Caco-2 (cell line): ENCODE measurements at regions not wholly inside any gene's neighbourhood (a gene's known extent, or its start where the extent isn't known, plus 50 kb on each side); places are given as distances from the start of the nearest gene placed in this dataset.

Experiments used
- BruUV-seq: library from RNA; stranded (reverse); fragments of 400-500 nt; replicated peaks from 2 replicates; lab custom pipeline; 2021; lab: Mats Ljungman, UMichigan
- CTCF ChIA-PET: fragments of 300-600 bp; sonication (Branson Sonifier 250); formaldehyde crosslinking; loops from one replicate; lab custom pipeline; 2022; ENCODE audit warnings: antibody characterized with exemption; lab: Charles Lee
- POLR2A ChIA-PET: fragments of 300-600 bp; sonication (Branson Sonifier 250); formaldehyde crosslinking; loops from one replicate; lab custom pipeline; 2022; ENCODE audit warnings: antibody characterized with exemption; lab: Charles Lee
- DNase-seq, 2 experiments: peaks; one replicate each; pipeline versions ENCODE4 v3.0.0 to v3.0.0-alpha.2; 2020 to 2022
- H3K27me3 ChIP-seq: replicated peaks from 2 replicates; pipeline ENCODE4 v1.6.0; 2011; ENCODE audit warnings: low read length; ENCODE audit not compliant: control insufficient read depth, insufficient read depth
- H3K36me3 ChIP-seq: 2 replicates; pipeline ENCODE4 v1.5.1; 2011; ENCODE audit warnings: low read length; ENCODE audit not compliant: control insufficient read depth, insufficient read depth
- H3K4me1 ChIP-seq: fragments of 250-450 bp; sonication (Bioruptor Pico); 2 replicates; pipeline ENCODE4 v1.5.1; 2020; ENCODE audit warnings: mild to moderate bottlenecking
- H3K4me3 ChIP-seq: 2 replicates; pipeline ENCODE4 v1.5.1; 2011; ENCODE audit warnings: low read depth, mild to moderate bottlenecking, control low read depth, low read length
- H3K9me3 ChIP-seq: fragments of 250-450 bp; sonication (Bioruptor Pico); 2 replicates; pipeline ENCODE4 v1.5.1; 2020; ENCODE audit warnings: mild to moderate bottlenecking, moderate library complexity
- H3K27ac Mint-ChIP-seq: one replicate; pipeline ENCODE4 v1.8.0; 2022; ENCODE audit warnings: mixed read lengths; ENCODE audit not compliant: unreplicated experiment
- H3K27me3 Mint-ChIP-seq: one replicate; pipeline ENCODE4 v1.8.0; 2022; ENCODE audit warnings: mixed read lengths; ENCODE audit not compliant: insufficient read depth, unreplicated experiment
- H3K36me3 Mint-ChIP-seq: one replicate; pipeline ENCODE4 v1.8.0; 2022; ENCODE audit warnings: mild to moderate bottlenecking, mixed read lengths; ENCODE audit not compliant: insufficient read depth, unreplicated experiment
- H3K4me1 Mint-ChIP-seq: one replicate; pipeline ENCODE4 v1.8.0; 2022; ENCODE audit warnings: low read depth, mixed read lengths; ENCODE audit not compliant: unreplicated experiment
- H3K4me3 Mint-ChIP-seq: one replicate; pipeline ENCODE4 v1.8.0; 2022; ENCODE audit warnings: mild to moderate bottlenecking, moderate library complexity, mixed read lengths; ENCODE audit not compliant: unreplicated experiment
- H3K9me3 Mint-ChIP-seq: one replicate; pipeline ENCODE4 v1.8.0; 2022; ENCODE audit warnings: mixed read lengths; ENCODE audit not compliant: unreplicated experiment
- intact Hi-C: fragments of 100-400 bp; cut with micrococcal nuclease; formaldehyde crosslinking; loops from one replicate; pipeline ENCODE4 v1.10.0; 2022; ENCODE audit not compliant: unreplicated experiment
- TF ChIP-seq, protein P1 (sequence below), 2 experiments: fragments of 200-600 bp in 1 of 2; IDR thresholded peaks; 1 replicate in 1 of 2; 2 replicates in 1 of 2; pipeline versions ENCODE4 v1.5.1 to v1.8.0; 2011 to 2022; ENCODE audit warnings: antibody characterized with exemption in 1 of 2, control low read depth in 1 of 2, inconsistent platforms in 1 of 2, low read depth in 1 of 2, low read length in 1 of 2, mild to moderate bottlenecking in 1 of 2, moderate library complexity in 1 of 2; ENCODE audit not compliant: insufficient read depth in 1 of 2, severe bottlenecking in 1 of 2, unreplicated experiment in 1 of 2

- peaks cover 4% of the 10 kb centered on the region for H3K36me3 Mint-ChIP-seq
- H3K36me3 ChIP-seq = no peaks in the 10 kb centered on the region
- BruUV-seq = no TSS peak
- H3K4me1 ChIP-seq = no peaks in the 10 kb centered on the region
- POLR2A ChIA-PET = no interaction called here
- CTCF ChIA-PET = no interaction called here
- no peak overlapping the region for H3K4me3 Mint-ChIP-seq
- no peaks in the 10 kb centered on the region for H3K27me3 Mint-ChIP-seq
- DNase-seq = no peak
- H3K27me3 ChIP-seq = no peaks in the 10 kb centered on the region
- TF ChIP-seq, protein P1, sequence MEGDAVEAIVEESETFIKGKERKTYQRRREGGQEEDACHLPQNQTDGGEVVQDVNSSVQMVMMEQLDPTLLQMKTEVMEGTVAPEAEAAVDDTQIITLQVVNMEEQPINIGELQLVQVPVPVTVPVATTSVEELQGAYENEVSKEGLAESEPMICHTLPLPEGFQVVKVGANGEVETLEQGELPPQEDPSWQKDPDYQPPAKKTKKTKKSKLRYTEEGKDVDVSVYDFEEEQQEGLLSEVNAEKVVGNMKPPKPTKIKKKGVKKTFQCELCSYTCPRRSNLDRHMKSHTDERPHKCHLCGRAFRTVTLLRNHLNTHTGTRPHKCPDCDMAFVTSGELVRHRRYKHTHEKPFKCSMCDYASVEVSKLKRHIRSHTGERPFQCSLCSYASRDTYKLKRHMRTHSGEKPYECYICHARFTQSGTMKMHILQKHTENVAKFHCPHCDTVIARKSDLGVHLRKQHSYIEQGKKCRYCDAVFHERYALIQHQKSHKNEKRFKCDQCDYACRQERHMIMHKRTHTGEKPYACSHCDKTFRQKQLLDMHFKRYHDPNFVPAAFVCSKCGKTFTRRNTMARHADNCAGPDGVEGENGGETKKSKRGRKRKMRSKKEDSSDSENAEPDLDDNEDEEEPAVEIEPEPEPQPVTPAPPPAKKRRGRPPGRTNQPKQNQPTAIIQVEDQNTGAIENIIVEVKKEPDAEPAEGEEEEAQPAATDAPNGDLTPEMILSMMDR (IDR thresholded peaks at IDR 0.05; ENCODE audit: insufficient read depth in 1 of 2, low read depth in 1 of 2, low read length in 1 of 2, severe bottlenecking in 1 of 2, unreplicated experiment in 1 of 2) = no peak
- no peak overlapping the region for H3K27ac Mint-ChIP-seq
- no peaks in the 10 kb centered on the region for H3K9me3 Mint-ChIP-seq
- no peaks in the 10 kb centered on the region for H3K9me3 ChIP-seq
- H3K4me1 Mint-ChIP-seq = no peaks in the 10 kb centered on the region
- no peak overlapping the region for H3K4me3 ChIP-seq
- intact Hi-C loops = no loop called here
Measured at GRCh38 chr1:56149761-56150160, 429.6 kb downstream of the PLPP3 start.

- no peaks in the 10 kb centered on the region for H3K27me3 ChIP-seq
- H3K36me3 Mint-ChIP-seq = peaks cover 4% of the 10 kb centered on the region
- ChIA-PET CTCF (no interaction called here), POLR2A (no interaction called here)
- H3K4me3 Mint-ChIP-seq = no peak overlapping the region
- H3K9me3 ChIP-seq = no peaks in the 10 kb centered on the region
- no peak for DNase-seq
- BruUV-seq = no TSS peak
- H3K36me3 ChIP-seq = no peaks in the 10 kb centered on the region
- H3K4me3 ChIP-seq = no peak overlapping the region
- no peak overlapping the region for H3K27ac Mint-ChIP-seq
- TF ChIP-seq, protein P1 (IDR thresholded peaks at IDR 0.05; ENCODE audit: insufficient read depth in 1 of 2, low read depth in 1 of 2, low read length in 1 of 2, severe bottlenecking in 1 of 2, unreplicated experiment in 1 of 2) = no peak
- H3K27me3 Mint-ChIP-seq = no peaks in the 10 kb centered on the region
- H3K9me3 Mint-ChIP-seq = no peaks in the 10 kb centered on the region
- no peaks in the 10 kb centered on the region for H3K4me1 ChIP-seq
- intact Hi-C loops = no loop called here
- H3K4me1 Mint-ChIP-seq = no peaks in the 10 kb centered on the region
Measured at GRCh38 chr1:56148326-56149193, 430.8 kb downstream of the PLPP3 start.

DNA sequence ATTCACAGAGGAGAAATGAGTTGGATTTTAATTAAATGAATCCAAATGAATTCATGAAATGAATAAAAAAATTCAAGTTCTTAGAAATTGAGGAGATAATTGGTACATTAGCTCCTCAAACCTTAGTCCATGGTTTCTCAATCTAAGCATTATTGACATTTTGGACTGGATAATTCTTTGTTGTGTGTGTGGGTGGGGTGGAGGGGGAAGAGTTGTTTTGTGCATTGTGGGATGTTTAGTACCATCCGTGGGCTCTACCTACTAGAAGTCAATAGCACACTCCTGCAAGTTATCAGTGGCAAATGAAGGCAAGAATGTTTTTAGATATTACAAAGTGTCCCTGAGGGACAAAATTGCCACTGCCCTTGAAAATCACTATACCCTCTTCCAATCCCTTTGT is 431.9 kb downstream of the PLPP3 start:
- H3K27me3 ChIP-seq = no peaks in the 10 kb centered on the region
- H3K27me3 Mint-ChIP-seq = no peaks in the 10 kb centered on the region
- DNase-seq = no peak
- no peaks in the 10 kb centered on the region for H3K9me3 Mint-ChIP-seq
- no peaks in the 10 kb centered on the region for H3K9me3 ChIP-seq
- H3K4me3 Mint-ChIP-seq = no peak overlapping the region
- CTCF ChIA-PET = no interaction called here
- intact Hi-C loops = no loop called here
- POLR2A ChIA-PET = no interaction called here
- H3K36me3 ChIP-seq = no peaks in the 10 kb centered on the region
- TF ChIP-seq, protein P1 (IDR thresholded peaks at IDR 0.05; ENCODE audit: insufficient read depth in 1 of 2, low read depth in 1 of 2, low read length in 1 of 2, severe bottlenecking in 1 of 2, unreplicated experiment in 1 of 2) = no peak
- H3K4me1 Mint-ChIP-seq = no peaks in the 10 kb centered on the region
- peaks cover 2% of the 10 kb centered on the region; the same call in 1 of the 2 replicates for H3K4me1 ChIP-seq
- no peak overlapping the region for H3K27ac Mint-ChIP-seq
- H3K36me3 Mint-ChIP-seq = peaks cover 4% of the 10 kb centered on the region
- BruUV-seq = no TSS peak
- H3K4me3 ChIP-seq = no peak overlapping the region
